ENCODE measurements at regions not wholly inside any gene's neighbourhood (a gene's known extent, or its start where the extent isn't known, plus 50 kb on each side); places are given as distances from the start of the nearest gene placed in this dataset.

GRCh38 chr2:71897137-71897480 lies 250.6 kb downstream of the CYP26B1 start:
- no peak for TF ChIP-seq CTCF (IDR thresholded peaks at IDR 0.05; ENCODE audit: poor library complexity)
- TF ChIP-seq EZH2 (IDR thresholded peaks at IDR 0.05; ENCODE audit: borderline replicate concordance), result no peak

All from hepatocyte (in vitro differentiated cells).